HCT116 (cell line): ENCODE measurements at regions not wholly inside any gene's neighbourhood (a gene's known extent, or its start where the extent isn't known, plus 50 kb on each side); places are given as distances from the start of the nearest gene placed in this dataset.

Experiments used
- ATAC-seq: fragments of 200-7000 bp; cut with Tn5 transposase; 2 replicates; pipeline ENCODE4 v1.9.1; 2020; ENCODE audit warnings: mild to moderate bottlenecking, moderate library complexity
- BruUV-seq: library from RNA; stranded (reverse); fragments of 400-500 nt; replicated peaks from 2 replicates; lab custom pipeline; 2021; lab: Mats Ljungman, UMichigan
- CTCF ChIA-PET: fragments of 300-600 bp; sonication (Branson Sonifier 250); formaldehyde crosslinking; loops from one replicate; lab custom pipeline; 2021; ENCODE audit warnings: antibody characterized with exemption; lab: Charles Lee
- POLR2A ChIA-PET: fragments of 300-600, 350-600 bp; sonication (Branson Sonifier 250); formaldehyde crosslinking; loops from one replicate; lab custom pipeline; 2021; ENCODE audit warnings: antibody characterized with exemption; lab: Charles Lee
- RAD21 ChIA-PET, 2 experiments: fragments of 300-600 bp; sonication (Branson Sonifier 250); formaldehyde crosslinking; loops; one replicate each; lab custom pipeline; 2023; ENCODE audit warnings: low total read pairs in 2 of 2; ENCODE audit not compliant: uncharacterized antibody in 2 of 2, unreplicated experiment in 2 of 2, low non-redundant PET in 1 of 2; lab: Charles Lee
- DNase-seq: peaks from one replicate; pipeline ENCODE4 v3.0.0-alpha.2; 2010; ENCODE audit warnings: low read depth, low spot score
- H2AFZ ChIP-seq: fragments of 200-600 bp; shearing (Covaris generic), sonication (generic); 2 replicates; pipeline ENCODE4 v1.6.1; 2017; ENCODE audit warnings: low read depth, mixed run types, mixed read lengths, antibody characterized with exemption, low read length; ENCODE audit not compliant: poor library complexity, severe bottlenecking
- H3K27ac ChIP-seq: 2 replicates; pipeline ENCODE4 v1.5.1; 2012; ENCODE audit warnings: low read depth, low read length
- H3K27me3 ChIP-seq: fragments of 200-600 bp; sonication (generic); 2 replicates; pipeline ENCODE4 v1.6.1; 2016; ENCODE audit warnings: mixed run types, low read length, mixed read lengths; ENCODE audit not compliant: insufficient read depth
- H3K36me3 ChIP-seq, 2 experiments: fragments of 200-500 bp in 1 of 2; fragments of 200-600 bp in 1 of 2; sonication (Bioruptor generic) in 1 of 2; sonication (generic) in 1 of 2; 2 replicates each; pipeline versions ENCODE4 v1.5.1 to v1.6.1; 2014 to 2016; ENCODE audit warnings: low read length in 2 of 2, inconsistent platforms in 1 of 2, mixed read lengths in 1 of 2, mixed run types in 1 of 2; ENCODE audit not compliant: insufficient read depth in 2 of 2, control insufficient read depth in 1 of 2
- H3K4me1 ChIP-seq, 2 experiments: fragments of 200-600 bp in 1 of 2; sonication (generic) in 1 of 2; 2 replicates each; pipeline versions ENCODE4 v1.5.1 to v1.6.1; 2012 to 2017; ENCODE audit warnings: low read length in 2 of 2, inconsistent platforms in 1 of 2, mild to moderate bottlenecking in 1 of 2, mixed read lengths in 1 of 2, mixed run types in 1 of 2, moderate library complexity in 1 of 2; ENCODE audit not compliant: insufficient read depth in 2 of 2, control insufficient read depth in 1 of 2
- H3K4me2 ChIP-seq: fragments of 200-600 bp; sonication (generic); 2 replicates; pipeline ENCODE4 v1.6.1; 2017; ENCODE audit warnings: mixed run types, low read length, mixed read lengths
- H3K4me3 ChIP-seq, 2 experiments: fragments of 200-600 bp in 1 of 2; sonication (generic) in 1 of 2; replicated peaks in 1 of 2; 2 replicates each; pipeline ENCODE4 v1.5.1; 2011 to 2016; ENCODE audit warnings: low read length in 2 of 2, control low read depth in 1 of 2, low read depth in 1 of 2, mild to moderate bottlenecking in 1 of 2, mixed read lengths in 1 of 2, mixed run types in 1 of 2
- H3K79me2 ChIP-seq: fragments of 200-600 bp; sonication (generic); 2 replicates; pipeline ENCODE4 v1.6.1; 2017; ENCODE audit warnings: mild to moderate bottlenecking, mixed run types, low read length, moderate library complexity, mixed read lengths; ENCODE audit not compliant: insufficient read depth
- H3K9ac ChIP-seq: fragments of 200-600 bp; sonication (generic); 2 replicates; pipeline ENCODE4 v1.6.1; 2016; ENCODE audit warnings: low read length, mixed read lengths
- H3K9me2 ChIP-seq: fragments of 200-600 bp; sonication (generic), shearing (Covaris generic); 2 replicates; pipeline ENCODE4 v1.6.1; 2017; ENCODE audit warnings: mixed run types, mild to moderate bottlenecking, moderate library complexity; ENCODE audit not compliant: insufficient read depth
- H3K9me3 ChIP-seq, 2 experiments: fragments of 200-500 bp in 1 of 2; fragments of 200-600 bp in 1 of 2; sonication (Bioruptor generic) in 1 of 2; sonication (generic) in 1 of 2; 2 replicates each; pipeline ENCODE4 v1.6.1; 2014 to 2017; ENCODE audit warnings: low read length in 2 of 2, mixed read lengths in 2 of 2, inconsistent platforms in 1 of 2, low read depth in 1 of 2, mild to moderate bottlenecking in 1 of 2, mixed run types in 1 of 2, moderate library complexity in 1 of 2; ENCODE audit not compliant: control insufficient read depth in 1 of 2, insufficient read depth in 1 of 2
- H4K20me1 ChIP-seq: fragments of 200-600 bp; sonication (generic), shearing (Covaris generic); 2 replicates; pipeline ENCODE4 v1.6.1; 2017; ENCODE audit warnings: mixed run types, mild to moderate bottlenecking, moderate library complexity; ENCODE audit not compliant: insufficient read depth
- CBX3 ChIP-seq: IDR thresholded peaks from 2 replicates; pipeline ENCODE4 v1.6.1; 2012; ENCODE audit warnings: low read depth
- ELF1 ChIP-seq: IDR thresholded peaks from 2 replicates; pipeline ENCODE4 v1.6.1; 2012; ENCODE audit warnings: low read depth, borderline replicate concordance
- EZH2 ChIP-seq: fragments of 200-600 bp; sonication (generic); IDR thresholded peaks from 2 replicates; pipeline ENCODE4 v1.6.1; 2017; ENCODE audit warnings: antibody characterized with exemption, mixed run types
- EZH2phosphoT487 ChIP-seq: fragments of 200-600 bp; IDR thresholded peaks from 2 replicates; pipeline ENCODE4 v1.6.1; 2018; ENCODE audit warnings: antibody characterized with exemption, borderline replicate concordance
- FOSL1 ChIP-seq: IDR thresholded peaks from 2 replicates; pipeline ENCODE4 v1.6.1; 2012; ENCODE audit warnings: low read depth
- POLR2A ChIP-seq: IDR thresholded peaks from 2 replicates; pipeline ENCODE4 v1.7.0; 2011; ENCODE audit warnings: borderline replicate concordance; ENCODE audit not compliant: insufficient read depth, insufficient read length; ENCODE audit errors: extremely low read depth
- POLR2AphosphoS5 ChIP-seq: IDR thresholded peaks from 2 replicates; pipeline ENCODE4 v1.6.1; 2011; ENCODE audit warnings: mild to moderate bottlenecking, low read depth, low read length, moderate library complexity
- RAD21 ChIP-seq: IDR thresholded peaks from 2 replicates; pipeline ENCODE4 v1.6.1; 2012; ENCODE audit warnings: low read depth, mild to moderate bottlenecking
- SP1 ChIP-seq: IDR thresholded peaks from 2 replicates; pipeline ENCODE4 v1.6.1; 2012; ENCODE audit warnings: low read depth
- SRF ChIP-seq: IDR thresholded peaks from 2 replicates; pipeline ENCODE4 v1.6.1; 2012; ENCODE audit warnings: low read depth
- YY1 ChIP-seq: IDR thresholded peaks from 2 replicates; pipeline ENCODE4 v1.6.1; 2011; ENCODE audit warnings: low read length, low read depth, moderate library complexity, mild to moderate bottlenecking; ENCODE audit not compliant: insufficient replicate concordance; ENCODE audit errors: extremely low read depth
- ZFX ChIP-seq: fragments of 450-650 bp; IDR thresholded peaks from 2 replicates; pipeline ENCODE4 v1.6.1; 2017
- ZNF274 ChIP-seq: fragments of 200-500 bp; sonication (Bioruptor generic); IDR thresholded peaks from 2 replicates; pipeline ENCODE4 v1.6.1; 2014; ENCODE audit warnings: mild to moderate bottlenecking, low read depth, low read length, inconsistent platforms
- intact Hi-C: fragments of 100-400 bp; cut with micrococcal nuclease; formaldehyde crosslinking; loops from 2 replicates; pipeline ENCODE4 v1.10.0; 2022
- TF ChIP-seq, protein P1 (sequence below), 3 experiments: fragments of 200-600 bp in 1 of 3; sonication (generic) in 1 of 3; IDR thresholded peaks in 2 of 3; conservative IDR thresholded peaks in 1 of 3; 2 replicates each; pipeline ENCODE4 v1.5.1; 2012 to 2017; ENCODE audit warnings: low read depth in 2 of 3, low read length in 2 of 3, antibody characterized with exemption in 1 of 3, borderline replicate concordance in 1 of 3, control low read depth in 1 of 3, mild to moderate bottlenecking in 1 of 3, mixed read lengths in 1 of 3, mixed run types in 1 of 3, moderate library complexity in 1 of 3; ENCODE audit not compliant: insufficient read depth in 1 of 3

- Histone ChIP-seq H4K20me1 (no peaks in the 10 kb centered on the region), H3K27me3 (no peaks in the 10 kb centered on the region), H3K36me3 (no peaks in the 10 kb centered on the region), H3K9me2 (no peaks in the 10 kb centered on the region), H3K4me2 (no peak overlapping the region), H3K9ac (no peak overlapping the region), H2AFZ (no peak overlapping the region), H3K4me1 (no peaks in the 10 kb centered on the region), H3K9me3 (no peaks in the 10 kb centered on the region), H3K79me2 (no peaks in the 10 kb centered on the region), H3K27ac (no peak overlapping the region), H3K4me3 (no peak overlapping the region)
- intact Hi-C loops, result no loop called here
- BruUV-seq, result no TSS peak
- CTCF ChIA-PET, result no interaction called here
- DNase-seq (no peak), ATAC-seq (no peak)
- RAD21 ChIA-PET, result no interaction called here
- POLR2A ChIA-PET, result no interaction called here
- TF ChIP-seq ZNF274, result no peak
- TF ChIP-seq EZH2phosphoT487, result no peak
- no peak for TF ChIP-seq FOSL1
- TF ChIP-seq RAD21, result no peak
- TF ChIP-seq YY1, result no peak
- no peak for TF ChIP-seq SRF
- no peak for TF ChIP-seq POLR2A
- TF ChIP-seq POLR2AphosphoS5, result no peak
- TF ChIP-seq, protein P1, sequence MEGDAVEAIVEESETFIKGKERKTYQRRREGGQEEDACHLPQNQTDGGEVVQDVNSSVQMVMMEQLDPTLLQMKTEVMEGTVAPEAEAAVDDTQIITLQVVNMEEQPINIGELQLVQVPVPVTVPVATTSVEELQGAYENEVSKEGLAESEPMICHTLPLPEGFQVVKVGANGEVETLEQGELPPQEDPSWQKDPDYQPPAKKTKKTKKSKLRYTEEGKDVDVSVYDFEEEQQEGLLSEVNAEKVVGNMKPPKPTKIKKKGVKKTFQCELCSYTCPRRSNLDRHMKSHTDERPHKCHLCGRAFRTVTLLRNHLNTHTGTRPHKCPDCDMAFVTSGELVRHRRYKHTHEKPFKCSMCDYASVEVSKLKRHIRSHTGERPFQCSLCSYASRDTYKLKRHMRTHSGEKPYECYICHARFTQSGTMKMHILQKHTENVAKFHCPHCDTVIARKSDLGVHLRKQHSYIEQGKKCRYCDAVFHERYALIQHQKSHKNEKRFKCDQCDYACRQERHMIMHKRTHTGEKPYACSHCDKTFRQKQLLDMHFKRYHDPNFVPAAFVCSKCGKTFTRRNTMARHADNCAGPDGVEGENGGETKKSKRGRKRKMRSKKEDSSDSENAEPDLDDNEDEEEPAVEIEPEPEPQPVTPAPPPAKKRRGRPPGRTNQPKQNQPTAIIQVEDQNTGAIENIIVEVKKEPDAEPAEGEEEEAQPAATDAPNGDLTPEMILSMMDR (IDR thresholded peaks at IDR 0.05 in 2 of 3, conservative IDR thresholded peaks at IDR 0.05 in 1 of 3; ENCODE audit: borderline replicate concordance in 1 of 3, insufficient read depth in 1 of 3, low read depth in 2 of 3, low read length in 2 of 3), result no peak
- TF ChIP-seq SP1, result no peak
- no peak for TF ChIP-seq ZFX
- TF ChIP-seq CBX3, result no peak
- no peak for TF ChIP-seq EZH2
- no peak for TF ChIP-seq ELF1
These were observed 326.9 kb upstream of the GULP1 start for GRCh38 chr2:187964746-187965145.
